Cardiac fibroblast (primary cell): ENCODE measurements at regions not wholly inside any gene's neighbourhood (a gene's known extent, or its start where the extent isn't known, plus 50 kb on each side); places are given as distances from the start of the nearest gene placed in this dataset.

ENCODE experiments used
- DNase-seq, 2 donors: peaks; one replicate each; pipeline versions ENCODE4 v3.0.0 to v3.0.0-alpha.2; 2010; ENCODE audit warnings: low read depth in 2 of 2
- H3K4me3 ChIP-seq, 2 donors: replicated peaks in 1 of 2; 1 replicate in 1 of 2; 2 replicates in 1 of 2; pipeline ENCODE4 v1.5.1; 2011; ENCODE audit warnings: low read depth in 2 of 2, low read length in 2 of 2, mild to moderate bottlenecking in 2 of 2, moderate library complexity in 1 of 2
- TF ChIP-seq, protein P1 (sequence below): IDR thresholded peaks from one replicate; pipeline ENCODE4 v1.5.1; 2011; ENCODE audit warnings: low read depth, mild to moderate bottlenecking, low read length, inconsistent platforms

DNA sequence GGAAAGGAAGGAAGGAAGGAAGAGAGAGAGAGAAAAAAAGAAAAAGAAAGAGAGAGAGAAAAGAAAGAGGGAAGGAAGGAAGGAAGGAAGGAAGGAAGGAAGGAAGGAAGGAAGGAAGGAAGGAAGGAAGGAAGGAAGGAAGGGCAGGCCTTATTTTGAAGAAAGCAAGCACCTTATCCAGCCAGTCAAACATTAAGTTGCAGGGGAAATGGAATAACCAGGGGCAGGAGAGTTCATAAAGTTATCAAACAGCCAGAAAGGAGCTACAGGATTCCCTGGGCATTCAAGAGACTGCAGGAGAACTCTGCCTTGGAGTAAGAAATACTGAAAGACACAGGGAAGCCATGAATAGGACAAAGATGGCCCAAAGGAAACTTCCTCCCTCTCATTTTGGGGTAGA is 672.0 kb upstream of the INTU start:
- TF ChIP-seq, protein P1, sequence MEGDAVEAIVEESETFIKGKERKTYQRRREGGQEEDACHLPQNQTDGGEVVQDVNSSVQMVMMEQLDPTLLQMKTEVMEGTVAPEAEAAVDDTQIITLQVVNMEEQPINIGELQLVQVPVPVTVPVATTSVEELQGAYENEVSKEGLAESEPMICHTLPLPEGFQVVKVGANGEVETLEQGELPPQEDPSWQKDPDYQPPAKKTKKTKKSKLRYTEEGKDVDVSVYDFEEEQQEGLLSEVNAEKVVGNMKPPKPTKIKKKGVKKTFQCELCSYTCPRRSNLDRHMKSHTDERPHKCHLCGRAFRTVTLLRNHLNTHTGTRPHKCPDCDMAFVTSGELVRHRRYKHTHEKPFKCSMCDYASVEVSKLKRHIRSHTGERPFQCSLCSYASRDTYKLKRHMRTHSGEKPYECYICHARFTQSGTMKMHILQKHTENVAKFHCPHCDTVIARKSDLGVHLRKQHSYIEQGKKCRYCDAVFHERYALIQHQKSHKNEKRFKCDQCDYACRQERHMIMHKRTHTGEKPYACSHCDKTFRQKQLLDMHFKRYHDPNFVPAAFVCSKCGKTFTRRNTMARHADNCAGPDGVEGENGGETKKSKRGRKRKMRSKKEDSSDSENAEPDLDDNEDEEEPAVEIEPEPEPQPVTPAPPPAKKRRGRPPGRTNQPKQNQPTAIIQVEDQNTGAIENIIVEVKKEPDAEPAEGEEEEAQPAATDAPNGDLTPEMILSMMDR, result no peak
- DNase-seq, result no peak
- H3K4me3 ChIP-seq, result no peak overlapping the region

DNA sequence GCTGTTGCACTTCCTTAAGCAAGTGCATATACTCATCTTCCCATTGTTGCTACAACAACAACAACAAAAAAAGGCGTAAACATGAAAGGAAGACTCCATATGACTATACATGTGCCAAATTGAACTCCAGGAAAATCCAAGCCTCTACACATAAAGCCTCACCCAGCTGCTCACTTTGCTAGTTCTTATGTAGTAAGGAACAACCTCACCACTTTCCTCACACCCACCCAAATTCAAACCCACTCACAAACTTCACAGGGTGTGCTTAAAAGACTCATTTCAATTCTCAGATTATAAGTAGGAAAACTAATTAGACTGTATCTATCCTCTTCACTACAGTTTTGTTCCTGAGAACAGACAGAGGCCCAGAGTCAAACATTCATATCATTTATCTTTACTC is 671.1 kb upstream of the INTU start:
- no peak for DNase-seq
- TF ChIP-seq, protein P1, result no peak
- no peak overlapping the region for H3K4me3 ChIP-seq

DNA sequence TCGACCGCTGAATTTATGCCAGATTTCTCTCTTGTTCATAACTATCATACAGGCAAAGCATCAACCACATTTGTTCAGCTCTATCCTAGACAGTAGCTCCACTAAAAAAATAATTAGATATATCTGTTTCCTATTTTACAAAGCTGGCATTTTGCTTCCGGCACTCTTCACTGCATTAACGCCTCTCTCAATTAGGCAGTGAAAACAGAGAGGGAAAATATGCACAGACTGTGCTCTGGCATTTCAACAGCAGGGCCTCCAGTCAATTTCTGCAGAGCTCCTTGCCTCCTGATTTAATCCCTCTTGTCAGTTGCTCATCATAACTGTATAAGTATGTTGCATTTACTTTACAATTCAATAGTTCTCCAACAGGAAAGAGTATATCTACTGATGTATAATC is 666.9 kb upstream of the INTU start:
- H3K4me3 ChIP-seq, result no peak overlapping the region
- TF ChIP-seq, protein P1, result no peak
- no peak for DNase-seq

- H3K4me3 ChIP-seq, result no peak overlapping the region
- TF ChIP-seq, protein P1, result no peak
- no peak for DNase-seq
These were observed 663.2 kb upstream of the INTU start for GRCh38 chr4:126969360-126970235.

DNA sequence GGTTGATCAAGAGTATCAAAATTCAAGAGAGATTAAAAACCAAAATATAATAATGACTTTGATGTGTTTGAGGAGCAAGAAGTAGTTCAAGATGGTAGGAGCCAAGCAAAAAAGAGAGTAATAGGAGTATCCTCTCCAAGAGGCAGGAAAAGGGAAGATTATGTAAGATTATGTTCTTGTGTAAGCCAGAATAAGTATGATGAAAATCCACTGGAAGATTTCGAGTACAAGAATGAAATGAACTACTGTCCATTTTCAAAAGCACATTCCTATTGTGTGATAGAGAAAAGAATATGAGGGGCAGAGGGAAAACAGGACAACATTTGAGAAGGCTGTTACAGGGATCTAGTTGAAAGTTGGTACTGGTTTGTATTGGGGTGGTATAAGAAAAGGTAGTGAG is 659.6 kb upstream of the INTU start:
- peak; percentile 9 to 11 for DNase-seq
- no peak overlapping the region for H3K4me3 ChIP-seq
- TF ChIP-seq, protein P1, result no peak

DNA sequence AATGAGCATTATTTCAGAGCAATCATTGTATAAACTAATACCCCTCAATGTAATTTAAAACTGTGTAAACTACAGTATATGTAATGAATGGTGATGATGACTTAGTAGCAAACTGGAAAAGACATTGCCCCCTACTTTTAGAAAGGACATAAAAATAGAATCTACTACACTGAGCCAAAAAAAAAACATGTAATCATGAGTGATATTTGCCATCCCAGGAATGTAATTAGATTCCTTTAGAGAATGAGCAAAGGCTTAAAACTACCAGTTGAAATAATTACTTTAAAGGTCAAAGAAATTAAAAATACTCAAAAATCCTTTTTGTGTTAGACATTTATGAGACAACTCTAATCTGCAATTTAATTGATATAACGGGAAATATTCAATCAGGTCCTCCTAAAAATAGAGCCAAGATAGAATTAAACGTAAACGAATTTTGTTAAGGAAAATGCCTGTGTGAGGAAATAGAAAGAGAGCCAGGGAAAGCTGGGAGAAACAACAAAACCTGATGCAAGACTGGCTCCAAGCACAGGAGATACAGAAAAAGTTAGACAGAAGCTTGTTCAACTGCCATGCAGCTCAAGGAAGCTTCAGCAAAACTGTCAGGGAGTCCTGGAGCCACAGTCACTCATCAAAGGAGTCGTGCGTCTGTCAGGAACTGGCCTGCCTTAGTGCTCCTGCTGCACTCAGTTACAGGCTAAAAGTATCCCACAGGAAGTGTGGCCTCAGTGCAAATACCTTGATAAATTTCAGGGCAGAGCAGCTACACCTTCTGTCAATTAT is 655.7 kb upstream of the INTU start:
- TF ChIP-seq, protein P1, result no peak
- no peak overlapping the region for H3K4me3 ChIP-seq
- DNase-seq, result peak in 1 of 2 donors; percentile 10
